Stimulated activated CD8-positive, alpha-beta memory T cell treated with anti-CD3 and anti-CD28 coated beads, Interleukin-2, amount 100 ng/mL, for 1 hour (primary cell): ENCODE measurements at regions not wholly inside any gene's neighbourhood (a gene's known extent, or its start where the extent isn't known, plus 50 kb on each side); places are given as distances from the start of the nearest gene placed in this dataset.

Source experiments
- DNase-seq, 2 donors: peaks; one replicate each; pipeline ENCODE4 v3.0.0-alpha.2; 2020; ENCODE audit warnings: low read depth in 2 of 2

DNA sequence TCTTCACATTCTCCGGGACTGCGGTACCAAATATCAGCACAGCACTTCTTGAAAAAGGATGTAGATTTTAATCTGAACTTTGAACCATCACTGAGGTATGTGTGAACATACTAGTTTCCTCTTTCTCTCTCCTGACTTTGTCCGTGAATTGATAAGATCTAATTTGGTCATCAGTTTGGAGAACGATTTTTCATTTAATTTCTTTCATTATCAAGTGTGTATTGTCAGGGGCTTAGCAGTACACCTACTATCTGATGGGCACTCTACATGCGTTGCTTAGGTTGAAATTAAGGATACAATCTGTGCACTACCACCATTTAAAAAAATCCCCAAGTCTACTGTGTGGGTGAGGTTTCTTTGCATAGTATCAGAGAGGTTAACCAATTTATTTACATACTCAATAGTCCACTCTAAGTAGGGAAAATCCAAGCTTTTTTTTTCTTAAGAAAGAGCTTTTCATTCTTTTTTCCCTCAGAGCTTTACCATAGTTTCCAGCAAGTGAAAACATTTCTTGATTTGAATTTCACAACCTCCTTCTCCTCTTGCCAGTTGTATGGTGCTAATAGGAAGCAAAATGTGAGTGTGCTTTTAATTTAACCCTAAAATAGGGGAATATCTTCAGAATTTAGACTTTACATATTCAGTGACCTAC, 105.4 kb upstream of the ESR1 start:
- no peak for DNase-seq

DNA sequence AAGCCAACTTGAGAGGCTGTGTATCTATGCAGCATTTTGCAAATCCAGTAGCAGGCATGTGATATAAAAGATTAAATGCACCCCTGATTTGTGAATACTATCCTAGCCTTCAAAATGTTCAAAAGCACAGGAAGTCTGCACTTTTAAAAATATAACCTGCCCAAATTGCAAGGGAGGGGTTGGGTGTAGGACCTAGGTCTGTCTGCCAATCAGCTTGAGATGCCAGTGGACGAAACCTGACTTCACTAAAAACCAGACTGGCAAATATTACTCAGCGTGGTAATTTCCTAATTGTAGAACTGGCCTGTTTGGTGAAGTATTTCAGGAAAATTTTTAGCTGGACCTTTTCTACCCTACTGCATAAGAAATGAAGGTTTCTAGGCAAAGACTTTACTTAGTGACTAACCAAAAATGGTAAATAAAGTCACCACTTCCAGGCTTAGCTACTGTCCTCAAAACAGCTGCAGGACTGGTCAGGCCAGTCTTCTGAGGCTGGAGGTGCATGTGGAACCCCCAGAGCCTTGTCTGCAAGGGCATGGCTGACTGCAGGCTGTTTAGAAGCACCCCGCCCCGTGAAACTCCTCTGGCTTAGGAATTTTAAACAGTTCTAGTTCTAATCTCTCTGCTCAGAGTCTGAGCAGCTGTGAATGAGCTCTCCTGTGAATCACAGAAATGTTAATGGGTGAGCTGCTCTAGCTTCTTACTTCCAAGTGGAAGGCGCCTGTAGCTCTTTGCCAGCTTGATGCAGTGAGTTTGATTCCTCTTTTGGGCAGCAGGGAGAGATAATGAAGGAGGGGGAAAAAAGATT, 104.4 kb upstream of the ESR1 start:
- DNase-seq = no peak

DNA sequence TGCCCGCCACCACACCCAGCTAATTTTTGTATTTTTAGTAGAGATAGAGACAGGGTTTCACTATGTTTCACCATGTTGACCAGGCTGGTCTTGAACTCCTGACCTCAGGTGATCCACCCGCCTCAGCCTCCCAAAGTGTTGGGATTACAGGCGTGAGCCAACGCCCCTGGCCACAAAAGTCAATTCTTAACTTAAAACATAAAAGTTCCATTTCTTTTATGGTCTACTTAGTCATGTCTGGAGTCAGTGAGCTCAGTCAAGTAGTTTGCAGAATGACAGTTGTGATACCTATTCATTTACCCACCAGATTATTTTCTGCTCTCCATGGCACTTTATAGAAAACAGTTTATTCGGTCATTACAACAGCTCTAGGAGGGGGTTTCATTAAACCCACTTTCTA, 103.1 kb upstream of the ESR1 start:
- DNase-seq = no peak

DNA sequence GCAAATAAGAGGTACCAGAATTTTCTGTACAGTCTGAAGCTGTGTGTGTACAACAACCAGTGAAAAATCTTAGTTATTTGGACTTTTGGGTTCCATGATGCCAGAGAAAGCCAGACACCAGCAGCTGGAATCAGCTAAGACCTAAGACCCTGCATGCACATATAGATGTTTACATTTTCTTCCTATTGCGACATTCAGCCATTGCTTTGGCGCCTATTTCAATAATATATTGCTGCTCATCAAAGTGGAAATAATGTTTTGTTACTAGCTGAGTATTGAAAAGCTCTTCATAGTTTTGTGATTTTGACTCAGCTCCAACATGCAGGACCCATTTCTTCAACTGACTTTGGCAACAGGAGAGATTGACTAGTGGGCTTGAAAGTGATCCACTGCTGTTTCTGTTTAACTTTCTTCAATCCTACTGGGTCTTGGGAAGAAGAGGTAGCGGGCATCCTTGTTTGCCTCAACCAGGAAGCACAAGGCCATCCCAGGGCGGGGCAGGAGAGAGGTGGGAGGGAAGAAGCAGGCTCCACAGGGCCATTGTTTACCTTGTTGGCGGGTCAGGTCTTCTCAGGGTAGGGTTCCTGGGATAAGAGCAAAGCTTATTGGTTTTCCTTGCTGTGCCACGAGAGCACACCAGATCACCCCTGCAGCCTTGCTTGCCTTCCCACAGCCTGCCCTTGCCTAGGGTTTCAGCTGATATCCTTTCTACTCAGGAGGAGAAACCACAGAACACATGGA, 101.3 kb upstream of the ESR1 start:
- no peak for DNase-seq

DNA sequence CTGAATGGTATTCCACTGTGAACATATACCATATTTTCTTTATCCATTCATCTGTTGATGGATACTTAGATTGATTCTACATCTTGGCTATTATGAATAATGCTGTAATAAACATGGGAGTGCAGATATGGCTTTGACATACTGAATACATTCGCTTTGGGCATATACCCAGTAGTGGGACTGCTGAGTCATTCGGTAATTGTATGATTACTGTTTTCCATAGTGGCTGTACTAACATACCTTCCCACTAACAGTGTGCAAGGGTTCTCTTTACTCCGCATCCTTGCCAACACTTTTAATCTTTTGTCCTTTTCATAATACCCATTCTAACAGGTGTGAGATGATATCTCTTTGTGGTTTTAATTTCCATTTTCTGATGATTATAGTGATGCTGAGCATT, 98.2 kb upstream of the ESR1 start:
- DNase-seq = no peak

DNA sequence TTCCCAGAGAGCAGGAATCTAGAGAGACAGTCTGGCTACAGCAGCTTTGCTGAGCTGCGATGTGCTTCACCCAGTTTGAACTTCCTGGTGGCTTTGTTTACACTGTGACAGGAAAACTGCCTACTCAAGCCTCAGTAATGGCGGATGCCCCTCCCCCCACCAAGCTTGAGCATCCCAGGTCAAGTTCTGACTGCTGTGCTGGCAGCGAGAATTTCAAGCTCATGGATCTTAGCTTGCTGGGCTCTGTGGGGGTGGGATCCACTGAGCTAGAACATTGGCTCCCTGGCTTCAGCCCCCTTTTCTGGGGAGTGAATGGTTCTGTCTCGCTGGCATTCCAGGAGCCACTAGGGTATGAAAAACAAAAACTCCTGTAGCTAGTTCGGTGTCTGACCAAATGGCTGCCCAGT, 91.0 kb upstream of the ESR1 start:
- DNase-seq = no peak

DNA sequence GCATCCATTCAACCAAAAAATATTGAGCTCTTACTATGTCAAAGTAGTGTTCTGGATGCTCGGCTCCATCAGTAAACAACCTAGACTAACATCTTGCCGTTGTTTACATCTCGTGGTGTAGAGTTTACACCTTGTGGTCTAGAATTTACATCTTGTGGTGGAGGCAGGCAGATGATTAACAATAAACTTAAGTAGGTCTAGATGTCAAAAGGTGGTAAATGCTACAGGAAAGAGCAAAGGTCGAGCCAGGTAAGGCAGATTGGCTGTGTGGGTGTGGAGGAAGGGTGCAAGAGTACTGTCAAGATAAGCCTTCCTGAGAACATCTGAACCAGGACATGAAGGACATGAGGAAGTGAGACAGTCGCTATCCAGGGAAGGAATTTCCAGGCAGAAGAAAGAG, 88.4 kb upstream of the ESR1 start:
- DNase-seq = no peak

DNA sequence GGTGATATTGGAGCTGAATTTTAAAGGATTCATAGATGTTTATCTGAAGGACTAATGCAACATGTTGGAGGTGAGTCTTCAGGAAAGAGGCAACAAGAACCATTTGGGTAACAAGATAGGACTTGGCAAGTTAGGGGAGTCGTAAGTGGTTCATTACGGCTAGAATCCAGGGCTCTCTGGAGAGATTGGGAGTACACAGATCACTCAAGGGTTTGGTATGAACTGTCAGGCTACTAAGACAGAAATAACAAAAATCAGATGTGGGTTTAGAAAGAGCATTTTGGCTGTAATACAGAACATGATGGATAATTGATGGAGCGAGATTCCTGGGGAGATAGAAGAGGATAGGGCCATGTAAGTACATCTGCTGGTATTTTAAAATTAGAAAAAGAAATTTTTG, 86.3 kb upstream of the ESR1 start:
- DNase-seq = no peak

DNA sequence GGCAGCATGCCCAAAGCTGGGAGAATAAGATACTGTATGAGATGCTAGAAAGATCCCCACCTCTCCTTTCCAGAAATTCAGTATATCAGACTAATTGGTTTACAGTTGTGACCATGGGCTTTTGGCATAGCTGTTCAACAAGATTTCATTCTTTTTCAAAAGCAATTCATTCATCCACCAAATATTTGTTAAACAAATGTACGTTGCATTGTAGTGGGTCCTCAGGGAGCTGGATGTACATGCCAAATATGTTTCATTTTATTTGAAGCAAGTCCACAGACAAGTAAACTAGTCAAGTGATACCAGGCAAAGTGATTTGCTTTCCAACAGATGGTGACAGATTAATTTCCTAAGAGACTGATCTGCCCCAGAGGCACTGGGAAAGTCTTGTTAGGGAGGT, 85.8 kb upstream of the ESR1 start:
- DNase-seq = no peak

DNA sequence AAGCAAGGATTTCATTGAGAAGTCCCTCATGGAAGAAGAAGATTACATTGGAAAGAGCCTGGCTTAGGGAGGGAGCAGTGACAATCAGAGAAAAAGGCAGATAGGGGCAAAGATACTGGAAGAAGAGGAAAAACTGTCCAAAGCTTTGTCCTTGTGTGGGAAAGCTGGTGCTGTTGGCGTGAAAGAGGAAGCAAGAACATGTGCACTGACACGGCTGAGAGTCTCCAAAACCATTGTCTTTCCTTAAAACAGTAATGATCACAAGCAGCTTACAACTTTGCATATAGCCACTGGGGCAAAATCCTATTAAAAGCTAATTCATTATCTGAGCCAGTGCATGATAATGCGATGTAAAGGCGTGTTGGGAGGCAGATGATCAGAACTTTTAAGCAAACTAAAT, 85.1 kb upstream of the ESR1 start:
- no peak for DNase-seq

DNA sequence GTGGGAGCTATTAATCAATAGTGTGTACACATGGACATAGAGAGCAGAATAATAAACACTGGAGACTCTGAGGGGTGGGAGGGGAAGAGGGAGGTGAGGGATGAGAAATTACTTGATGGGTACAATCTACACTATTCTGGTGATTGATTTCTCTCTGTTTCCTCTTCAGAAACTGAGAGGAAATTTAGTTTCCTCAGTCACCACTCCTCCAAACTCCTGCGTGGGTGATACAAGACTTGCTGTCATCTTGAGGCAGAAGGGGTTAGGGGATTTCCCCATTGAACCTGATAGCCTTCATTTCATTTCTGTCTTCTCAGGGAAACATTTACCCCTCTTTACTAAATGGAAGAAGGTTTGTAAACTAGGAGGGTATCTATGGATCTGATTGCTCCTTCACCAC, 84.3 kb upstream of the ESR1 start:
- no peak for DNase-seq

DNA sequence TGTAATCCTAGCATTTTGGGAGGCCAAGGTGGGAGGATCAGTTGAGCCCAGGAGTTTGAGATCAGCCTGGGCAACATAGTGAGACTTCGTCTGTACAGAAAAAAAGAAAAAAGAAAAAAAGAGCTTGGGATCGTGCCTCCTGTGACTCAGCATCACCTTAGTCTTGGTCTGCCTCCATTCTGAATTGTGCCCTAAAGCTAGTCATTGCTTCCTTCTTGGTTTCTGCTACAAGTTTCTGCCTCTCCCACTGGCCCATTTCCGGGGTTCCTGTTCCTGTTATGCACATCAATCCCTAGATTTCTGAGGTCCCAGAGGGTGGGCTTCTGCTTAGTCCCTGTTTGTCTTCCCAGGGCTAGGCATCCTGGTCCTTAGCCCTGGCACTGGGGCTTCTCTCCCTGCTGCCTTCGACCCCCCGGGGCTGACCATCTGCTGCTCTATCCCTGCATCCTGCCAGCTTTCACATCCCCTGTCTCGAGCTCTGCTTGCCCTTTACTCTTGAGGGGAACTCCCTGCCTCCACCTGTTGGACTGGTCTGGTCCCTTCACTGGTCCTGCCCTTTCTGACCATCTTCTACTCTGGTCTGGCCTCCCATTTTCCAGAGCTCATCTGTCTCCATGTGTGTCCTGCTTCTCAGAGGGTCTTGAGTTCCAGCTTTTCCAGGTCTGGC, 77.5 kb upstream of the ESR1 start:
- no peak for DNase-seq

DNA sequence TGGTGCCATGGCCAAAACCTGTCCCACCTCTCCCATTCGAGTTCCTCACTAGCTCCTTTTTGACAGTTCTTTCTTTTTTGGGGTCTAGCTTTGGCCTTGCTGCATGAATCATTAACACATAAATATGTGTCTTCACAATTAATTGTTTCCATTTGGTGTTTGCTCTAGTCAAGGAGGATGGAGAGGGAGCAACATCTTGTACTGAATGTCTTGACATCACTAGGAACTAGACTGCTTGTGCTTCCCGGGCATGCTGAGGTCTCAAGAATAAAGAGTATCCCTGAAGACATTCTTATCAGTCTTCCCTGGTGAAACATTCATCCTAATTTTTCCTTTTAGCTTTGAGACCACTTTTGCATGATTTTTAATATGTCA, 77.0 kb upstream of the ESR1 start:
- no peak for DNase-seq

DNA sequence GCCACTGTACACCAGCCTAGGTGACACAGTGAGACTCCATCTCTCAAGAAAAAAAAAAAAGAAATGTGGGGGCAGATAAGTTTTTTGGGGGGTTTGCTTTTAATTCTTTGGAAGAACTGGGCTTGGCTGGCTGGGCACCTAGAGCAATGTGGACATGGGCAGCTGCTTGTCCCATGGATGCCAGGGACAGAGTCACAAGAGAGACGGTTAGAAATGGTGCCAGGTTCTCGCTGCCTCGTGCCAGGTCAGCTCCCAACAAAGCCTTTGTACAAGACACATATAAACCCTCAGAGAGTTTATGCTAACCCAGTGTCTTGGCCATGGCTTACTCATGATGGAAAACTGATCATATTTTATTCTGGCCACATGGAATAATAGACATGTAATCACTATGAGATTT, 76.2 kb upstream of the ESR1 start:
- no peak for DNase-seq

DNA sequence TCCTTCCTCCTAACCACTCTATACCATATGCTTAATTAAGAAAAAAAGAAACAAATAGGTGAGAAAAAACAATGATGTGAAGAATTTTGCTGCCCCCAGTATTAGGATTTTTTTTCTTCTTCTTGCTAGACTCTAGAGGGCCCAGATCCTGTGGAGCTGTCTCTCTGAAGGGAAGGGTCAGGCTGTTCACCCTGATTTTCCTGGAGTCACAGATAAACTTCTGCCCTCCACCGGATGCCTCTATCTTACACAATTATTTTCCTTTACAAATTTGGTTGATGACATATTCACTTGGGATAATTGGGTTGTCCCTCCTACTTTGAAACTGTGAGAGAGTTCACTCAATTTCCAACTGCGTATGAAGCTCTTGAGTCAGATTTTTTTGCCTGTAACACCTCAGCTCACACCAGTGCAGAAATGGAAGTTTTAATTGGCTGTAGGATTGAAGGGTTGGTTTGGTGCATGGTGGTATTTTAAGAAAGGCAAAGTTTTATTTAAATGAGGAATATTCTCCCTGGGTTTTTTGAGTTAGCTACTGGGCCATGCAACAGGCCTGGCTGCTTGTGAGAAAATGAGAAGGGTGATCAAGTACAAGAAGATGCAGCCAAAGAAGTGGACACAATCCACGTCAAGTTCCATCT, 73.7 kb upstream of the ESR1 start:
- DNase-seq = no peak

DNA sequence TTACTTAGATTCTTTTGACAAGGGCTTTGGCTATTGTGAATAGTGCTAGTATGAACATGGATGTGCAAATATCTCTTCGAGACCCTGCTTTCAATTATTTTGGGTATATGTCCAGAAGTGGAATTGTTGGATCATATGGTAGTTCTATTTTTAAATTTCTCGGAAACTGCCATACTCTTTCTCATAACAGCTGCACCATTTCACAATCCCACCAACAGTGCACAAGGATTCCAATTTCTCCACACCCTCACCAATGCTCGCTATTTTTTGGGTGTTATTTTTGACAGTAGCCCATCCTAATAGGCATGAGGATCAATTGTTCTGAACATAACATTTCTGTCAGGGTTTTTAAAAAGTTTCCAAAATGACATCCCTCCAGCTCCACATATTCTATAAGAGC, 69.2 kb upstream of the ESR1 start:
- no peak for DNase-seq

DNA sequence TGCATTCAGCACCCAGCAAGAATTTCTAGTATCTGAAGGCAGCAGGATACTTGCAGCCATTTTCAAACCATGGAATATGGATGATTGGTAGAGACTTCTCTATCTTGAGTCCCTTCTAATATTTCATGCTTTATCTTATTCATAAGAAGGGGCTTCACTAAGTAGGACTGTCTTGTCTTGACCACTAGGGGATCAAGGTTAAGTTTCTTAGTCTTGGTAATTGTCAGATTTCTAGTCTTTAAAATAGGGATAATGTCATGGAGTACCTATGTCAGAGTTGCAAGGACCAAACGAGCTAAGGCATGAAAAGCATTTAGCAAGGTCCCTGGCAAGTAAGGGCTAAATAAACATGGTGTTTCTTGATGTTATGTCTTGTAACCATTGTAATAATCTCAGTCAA, 68.5 kb upstream of the ESR1 start:
- DNase-seq = no peak

DNA sequence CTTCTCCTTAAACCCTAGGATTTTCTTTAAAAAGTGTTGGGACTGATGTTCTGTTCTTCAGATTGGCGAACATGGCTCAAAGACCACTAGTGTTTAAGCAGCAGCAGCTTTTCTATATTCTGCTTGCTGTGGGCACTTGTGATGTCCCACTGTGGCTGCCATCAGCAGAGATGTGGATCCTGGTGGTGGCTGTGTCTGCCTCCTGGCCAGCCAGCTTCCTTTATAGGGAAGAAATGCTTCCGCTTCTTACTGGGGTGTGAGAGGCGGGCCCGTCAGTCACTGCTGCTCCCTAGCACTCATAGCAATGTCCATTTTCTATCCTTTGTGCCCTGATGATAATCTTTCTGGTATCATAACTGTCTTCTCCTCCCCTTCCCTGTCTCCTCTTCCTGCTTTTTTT, 66.7 kb upstream of the ESR1 start:
- no peak for DNase-seq

DNA sequence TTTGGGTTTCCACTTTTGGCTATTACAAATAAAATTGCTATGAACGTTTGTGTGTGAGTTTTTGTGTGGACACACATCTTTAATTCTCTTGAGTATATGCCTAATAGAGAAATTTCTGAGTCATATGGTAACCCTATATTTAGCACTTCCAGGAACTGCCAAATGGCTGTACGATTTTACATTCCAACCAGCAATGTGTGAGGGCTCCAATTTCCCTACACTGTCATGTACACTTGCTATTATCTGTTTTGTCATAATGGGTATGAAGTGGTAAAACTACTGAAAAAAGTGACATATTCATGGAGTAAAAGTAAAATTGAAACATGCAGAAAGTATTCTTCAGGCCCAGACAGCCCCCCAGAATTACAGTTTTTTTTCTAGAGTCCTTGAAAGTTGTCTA, 59.6 kb upstream of the ESR1 start:
- DNase-seq = no peak

DNA sequence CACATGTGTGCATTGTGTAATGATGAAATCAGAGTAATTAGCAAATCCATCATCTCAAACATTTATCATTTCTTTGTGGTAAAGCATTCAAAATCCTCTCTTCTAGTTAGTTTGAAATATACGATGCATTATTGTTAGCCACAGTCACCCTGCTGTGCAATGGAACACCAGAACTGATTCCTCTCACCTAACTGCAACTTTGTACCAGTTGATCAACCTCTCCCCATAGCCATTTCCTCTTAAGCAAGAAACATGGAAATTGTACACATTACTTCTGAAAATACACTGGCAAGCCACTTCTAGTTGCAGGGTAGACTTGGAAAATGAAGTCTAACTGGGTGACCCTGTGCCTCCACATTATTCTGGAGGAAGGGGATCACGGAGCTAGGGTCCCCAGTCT, 58.1 kb upstream of the ESR1 start:
- DNase-seq = no peak

DNA sequence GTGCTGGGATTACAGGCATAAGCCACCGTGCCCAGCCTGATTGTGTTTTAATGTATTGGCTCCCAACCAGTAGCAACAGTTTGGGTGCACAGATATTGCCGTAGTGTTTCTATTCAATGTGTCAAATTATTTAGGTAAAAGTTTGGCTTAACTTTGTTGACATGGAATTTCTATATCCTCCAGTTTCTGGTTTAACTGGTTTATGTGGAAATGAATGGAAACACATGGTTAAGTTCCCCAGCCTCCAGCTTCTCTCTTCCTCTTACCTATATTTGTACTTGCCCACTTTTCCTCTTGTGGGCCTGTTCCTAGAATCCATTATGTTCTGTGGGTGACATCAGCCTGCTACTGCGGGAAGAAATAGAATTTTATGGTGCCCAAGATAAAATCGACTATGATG, 53.9 kb upstream of the ESR1 start:
- no peak for DNase-seq

DNA sequence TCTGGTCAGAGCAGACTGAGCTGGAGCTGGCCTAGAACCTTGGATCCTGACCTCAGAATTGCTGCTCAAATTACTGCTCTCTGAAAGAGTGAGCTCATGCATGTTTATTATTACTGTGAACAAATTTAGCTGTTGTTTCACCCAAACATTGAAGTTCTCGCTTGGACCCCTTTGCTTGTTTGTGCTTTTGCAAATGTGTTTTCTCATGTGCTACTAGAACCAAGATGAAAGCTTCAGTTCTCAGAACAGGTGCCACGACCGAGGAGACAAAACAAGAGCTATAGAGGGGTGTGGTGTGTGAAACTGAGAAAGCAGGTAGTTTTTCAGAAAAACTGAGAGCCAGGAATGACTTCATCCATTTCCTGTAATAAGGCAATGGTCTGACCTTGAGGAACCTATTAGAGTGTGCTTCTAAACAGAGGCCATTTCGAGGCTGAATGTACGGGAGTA, 50.0 kb upstream of the ESR1 start:
- no peak for DNase-seq
